HG02759 (cell line): ENCODE measurements at regions not wholly inside any gene's neighbourhood (a gene's known extent, or its start where the extent isn't known, plus 50 kb on each side); places are given as distances from the start of the nearest gene placed in this dataset.
"Not testable (repeated sequence)": the region's sequence is repeated elsewhere in the genome, so short reads cannot be mapped to it uniquely, and the experiment has no call there.

Source experiments
- ATAC-seq: cut with Tn5 transposase; IDR thresholded peaks from one replicate; pipeline ENCODE4 v1.9.1; 2021; ENCODE audit warnings: mild to moderate bottlenecking, moderate library complexity; ENCODE audit not compliant: unreplicated experiment

GRCh38 chr2:8252997-8253694 is 428.7 kb upstream of the ID2 start:
- peak; percentile 91 for ATAC-seq

GRCh38 chr2:8253781-8254180 is 428.1 kb upstream of the ID2 start:
- ATAC-seq = peak; percentile 19

GRCh38 chr2:8254214-8254613 is 427.6 kb upstream of the ID2 start:
- ATAC-seq = not testable (repeated sequence)

- ATAC-seq = no peak
Measured at GRCh38 chr2:8254791-8255447, 426.9 kb upstream of the ID2 start.

GRCh38 chr2:8255448-8255800 is 426.4 kb upstream of the ID2 start:
- ATAC-seq = no peak

GRCh38 chr2:8256905-8257304 is 425.0 kb upstream of the ID2 start:
- ATAC-seq = no peak

- no peak for ATAC-seq
Measured at GRCh38 chr2:8257502-8257901, 424.4 kb upstream of the ID2 start.

GRCh38 chr2:8258406-8258805 is 423.4 kb upstream of the ID2 start:
- no peak for ATAC-seq

GRCh38 chr2:8259106-8259840 is 422.6 kb upstream of the ID2 start:
- no peak for ATAC-seq

- no peak for ATAC-seq
Measured at GRCh38 chr2:8259841-8260178, 422.0 kb upstream of the ID2 start.

- ATAC-seq = no peak
Measured at GRCh38 chr2:8260213-8260612, 421.6 kb upstream of the ID2 start.

- ATAC-seq = no peak
Measured at GRCh38 chr2:8263901-8264300, 418.0 kb upstream of the ID2 start.

GRCh38 chr2:8264981-8265380 is 416.9 kb upstream of the ID2 start:
- ATAC-seq = no peak

- ATAC-seq = no peak
Measured at GRCh38 chr2:8265476-8266226, 416.2 kb upstream of the ID2 start.

GRCh38 chr2:8266563-8266962 is 415.3 kb upstream of the ID2 start:
- no peak for ATAC-seq

- ATAC-seq = no peak
Measured at GRCh38 chr2:8267048-8267447, 414.8 kb upstream of the ID2 start.

- ATAC-seq = no peak
Measured at GRCh38 chr2:8267721-8268120, 414.1 kb upstream of the ID2 start.

GRCh38 chr2:8268172-8268783 is 413.6 kb upstream of the ID2 start:
- ATAC-seq = no peak

GRCh38 chr2:8270699-8271098 is 411.2 kb upstream of the ID2 start:
- no peak for ATAC-seq

- no peak for ATAC-seq
Measured at GRCh38 chr2:8271461-8271860, 410.4 kb upstream of the ID2 start.

- no peak for ATAC-seq
Measured at GRCh38 chr2:8276026-8276425, 405.8 kb upstream of the ID2 start.
